ENCODE measurements at regions not wholly inside any gene's neighbourhood (a gene's known extent, or its start where the extent isn't known, plus 50 kb on each side); places are given as distances from the start of the nearest gene placed in this dataset.

GRCh38 chr11:69417699-69418085 is 63.8 kb upstream of the LINC01488 start:
- TF ChIP-seq POLR2A (IDR thresholded peaks at IDR 0.05) (no peak), CTCF (IDR thresholded peaks at IDR 0.05) (no peak)

GRCh38 chr11:69418576-69419296 is 62.7 kb upstream of the LINC01488 start:
- 91 to 94% methylated on average over 9 to 11 of the region's 14 CpGs for WGBS, 2 donors
- Histone ChIP-seq H3K36me3 (no peaks in the 10 kb centered on the region), H3K4me3 (replicated peaks in 1 of 3) (no peak overlapping the region), H3K9me3 (no peaks in the 10 kb centered on the region), H3K27me3 (no peaks in the 10 kb centered on the region), H3K4me1 (peaks cover 0 to 9% of the 10 kb centered on the region in 2 donors), H3K27ac (no peak overlapping the region)
- no peak for DNase-seq
- intact Hi-C loops (cut with DNase I), result no loop called here
- no peak for TF ChIP-seq POLR2A (IDR thresholded peaks at IDR 0.05)

More at GRCh38 chr11:69417699-69418085, 63.8 kb upstream of the LINC01488 start:
- intact Hi-C loops (cut with DNase I), result no loop called here
- H3K4me1 ChIP-seq, result peaks cover 0 to 9% of the 10 kb centered on the region in 2 donors
- H3K36me3 ChIP-seq, result no peaks in the 10 kb centered on the region
- no peaks in the 10 kb centered on the region for H3K27me3 ChIP-seq
- H3K9me3 ChIP-seq, result no peaks in the 10 kb centered on the region
- 88 to 93% methylated on average over 5 to 8 of the region's 8 CpGs for WGBS, 2 donors
- H3K4me3 ChIP-seq (replicated peaks in 1 of 3), result no peak overlapping the region
- no peak for DNase-seq
- H3K27ac ChIP-seq, result no peak overlapping the region

GRCh38 chr11:69419662-69420395 is 61.6 kb upstream of the LINC01488 start:
- no peaks in the 10 kb centered on the region for H3K9me3 ChIP-seq
- no peak for TF ChIP-seq CTCF (IDR thresholded peaks at IDR 0.05)
- TF ChIP-seq POLR2A (IDR thresholded peaks at IDR 0.05), result no peak
- H3K36me3 ChIP-seq, result no peaks in the 10 kb centered on the region
- no peak overlapping the region for H3K27ac ChIP-seq
- 71 to 73% methylated on average over 15 to 20 of the region's 20 CpGs for whole genome bisulfite sequencing, 2 donors
- intact Hi-C loops (cut with DNase I), result no loop called here
- H3K27me3 ChIP-seq, result no peaks in the 10 kb centered on the region
- DNase-seq, result no peak
- no peak overlapping the region for H3K4me3 ChIP-seq (replicated peaks in 1 of 3)
- H3K4me1 ChIP-seq, result peaks cover 0 to 9% of the 10 kb centered on the region in 2 donors

- no peaks in the 10 kb centered on the region for H3K36me3 ChIP-seq
- DNase-seq, result no peak
- TF ChIP-seq POLR2A (IDR thresholded peaks at IDR 0.05) (no peak), CTCF (IDR thresholded peaks at IDR 0.05) (no peak)
- H3K27me3 ChIP-seq, result no peaks in the 10 kb centered on the region
- no peak overlapping the region for H3K27ac ChIP-seq
- peaks cover 0 to 9% of the 10 kb centered on the region in 2 donors for H3K4me1 ChIP-seq
- H3K9me3 ChIP-seq, result no peaks in the 10 kb centered on the region
- H3K4me3 ChIP-seq (replicated peaks in 1 of 3), result no peak overlapping the region
- WGBS, 2 donors, result 90% methylated on average over 16 of the region's 16 CpGs
- intact Hi-C loops (cut with DNase I), result no loop called here
Measured at GRCh38 chr11:69422645-69423044, 58.8 kb upstream of the LINC01488 start.

GRCh38 chr11:69423181-69423580 is 58.3 kb upstream of the LINC01488 start:
- intact Hi-C loops (cut with DNase I), result no loop called here
- Histone ChIP-seq H3K4me3 (replicated peaks in 1 of 3) (no peak overlapping the region), H3K4me1 (peaks cover 0 to 9% of the 10 kb centered on the region in 2 donors), H3K36me3 (no peaks in the 10 kb centered on the region), H3K27ac (no peak overlapping the region), H3K9me3 (no peaks in the 10 kb centered on the region), H3K27me3 (no peaks in the 10 kb centered on the region)
- TF ChIP-seq POLR2A (IDR thresholded peaks at IDR 0.05), result no peak
- no peak for TF ChIP-seq CTCF (IDR thresholded peaks at IDR 0.05)
- WGBS, 2 donors, result 93 to 95% methylated on average over 12 of the region's 13 CpGs
- no peak for DNase-seq
